ENCODE measurements at regions not wholly inside any gene's neighbourhood (a gene's known extent, or its start where the extent isn't known, plus 50 kb on each side); places are given as distances from the start of the nearest gene placed in this dataset.

DNA sequence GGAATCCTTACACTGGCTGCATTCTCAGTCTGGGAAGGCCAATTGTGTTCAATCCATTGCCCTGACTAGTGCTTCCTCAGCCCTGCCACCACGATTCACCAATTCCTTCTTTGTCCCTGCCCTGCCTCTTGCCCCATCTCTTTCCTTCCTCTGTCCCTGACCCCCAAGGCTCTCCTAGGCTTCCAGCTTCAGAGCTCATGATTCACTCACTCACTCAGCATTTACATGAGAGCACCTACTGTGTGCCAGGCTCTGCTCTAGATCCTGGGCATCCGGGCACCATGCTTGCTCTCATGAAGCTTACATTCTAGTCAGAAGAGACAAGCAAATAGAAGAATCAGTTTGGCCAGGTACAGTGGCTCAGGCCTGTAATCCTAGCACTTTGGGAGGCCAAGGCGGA is 489.5 kb upstream of the JARID2 start:
- TF ChIP-seq, protein P1, sequence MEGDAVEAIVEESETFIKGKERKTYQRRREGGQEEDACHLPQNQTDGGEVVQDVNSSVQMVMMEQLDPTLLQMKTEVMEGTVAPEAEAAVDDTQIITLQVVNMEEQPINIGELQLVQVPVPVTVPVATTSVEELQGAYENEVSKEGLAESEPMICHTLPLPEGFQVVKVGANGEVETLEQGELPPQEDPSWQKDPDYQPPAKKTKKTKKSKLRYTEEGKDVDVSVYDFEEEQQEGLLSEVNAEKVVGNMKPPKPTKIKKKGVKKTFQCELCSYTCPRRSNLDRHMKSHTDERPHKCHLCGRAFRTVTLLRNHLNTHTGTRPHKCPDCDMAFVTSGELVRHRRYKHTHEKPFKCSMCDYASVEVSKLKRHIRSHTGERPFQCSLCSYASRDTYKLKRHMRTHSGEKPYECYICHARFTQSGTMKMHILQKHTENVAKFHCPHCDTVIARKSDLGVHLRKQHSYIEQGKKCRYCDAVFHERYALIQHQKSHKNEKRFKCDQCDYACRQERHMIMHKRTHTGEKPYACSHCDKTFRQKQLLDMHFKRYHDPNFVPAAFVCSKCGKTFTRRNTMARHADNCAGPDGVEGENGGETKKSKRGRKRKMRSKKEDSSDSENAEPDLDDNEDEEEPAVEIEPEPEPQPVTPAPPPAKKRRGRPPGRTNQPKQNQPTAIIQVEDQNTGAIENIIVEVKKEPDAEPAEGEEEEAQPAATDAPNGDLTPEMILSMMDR (IDR thresholded peaks at IDR 0.05), result no peak
- TF ChIP-seq POLR2AphosphoS5 (IDR thresholded peaks at IDR 0.05), result no peak
- no peak for TF ChIP-seq EP300 (IDR thresholded peaks at IDR 0.05)
